Tongue (tissue), 1 donor: ENCODE measurements at regions not wholly inside any gene's neighbourhood (a gene's known extent, or its start where the extent isn't known, plus 50 kb on each side); places are given as distances from the start of the nearest gene placed in this dataset.
"Not testable (repeated sequence)": the region's sequence is repeated elsewhere in the genome, so short reads cannot be mapped to it uniquely, and the experiment has no call there.

ENCODE experiments used
- DNase-seq: peaks from one replicate; pipeline ENCODE4 v3.0.0-alpha.2; 2015

DNA sequence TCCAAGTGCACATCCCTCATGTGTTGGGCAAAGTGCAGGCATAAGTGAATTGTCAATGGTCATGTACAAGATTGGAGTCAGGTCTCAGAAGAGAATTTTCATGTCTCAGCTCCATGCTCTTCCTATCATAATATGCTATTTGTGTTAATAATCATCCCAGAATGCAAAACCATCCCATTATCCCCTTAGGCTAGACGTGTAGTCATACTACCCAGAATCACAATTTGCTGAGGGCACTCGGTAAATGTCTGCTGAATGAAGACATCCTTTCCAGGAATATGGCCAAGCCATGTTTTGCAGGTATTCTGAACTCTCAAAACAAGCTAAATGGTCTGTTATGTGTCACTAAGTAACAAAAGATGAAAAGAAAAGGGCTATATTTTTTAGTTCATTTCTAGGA is 263.8 kb downstream of the RAD51AP2 start:
- DNase-seq, result no peak

- no peak for DNase-seq
Observed at GRCh38 chr2:17252258-17252657, 266.0 kb downstream of the RAD51AP2 start.

DNA sequence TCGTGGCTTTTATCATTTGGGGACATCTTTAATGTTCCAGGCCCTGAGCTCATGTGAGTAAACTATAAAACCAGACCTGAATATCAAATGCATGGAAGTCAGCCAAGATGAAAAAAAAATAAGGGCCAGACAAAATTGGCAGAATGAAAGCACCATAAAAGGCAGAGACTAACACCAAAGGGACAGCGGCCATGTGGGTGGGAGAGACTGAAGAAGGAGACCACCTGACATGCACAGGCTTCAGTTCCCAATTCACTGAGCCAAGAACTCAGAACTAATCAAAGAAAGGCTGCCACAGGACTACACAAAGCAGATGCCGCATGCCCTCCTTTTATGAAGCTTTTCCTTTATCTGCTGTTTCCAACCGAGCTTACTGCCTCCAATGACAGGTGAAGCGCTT is 267.1 kb downstream of the RAD51AP2 start:
- no peak for DNase-seq

DNA sequence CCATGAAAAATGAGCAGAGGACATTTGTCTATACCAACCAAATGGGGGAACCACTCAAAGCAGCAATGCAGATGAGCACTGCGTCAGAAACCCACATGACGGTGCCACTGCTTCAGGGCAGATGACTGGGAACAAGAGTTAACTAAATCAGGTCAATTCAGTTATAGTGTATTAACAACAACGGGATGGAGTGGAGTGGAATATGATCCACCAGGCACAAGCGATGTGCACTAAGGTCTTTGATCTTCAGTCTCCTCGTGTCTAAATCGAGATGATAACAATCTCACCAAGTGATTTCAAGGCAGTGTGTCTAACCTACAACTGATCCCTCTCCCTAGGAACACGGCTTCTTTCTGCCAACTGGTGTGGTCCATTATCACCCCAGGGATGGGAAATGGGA is 269.0 kb downstream of the RAD51AP2 start:
- DNase-seq, result no peak

- peak; percentile 47 for DNase-seq
Observed at GRCh38 chr2:17245906-17246305, 272.3 kb downstream of the RAD51AP2 start.

DNA sequence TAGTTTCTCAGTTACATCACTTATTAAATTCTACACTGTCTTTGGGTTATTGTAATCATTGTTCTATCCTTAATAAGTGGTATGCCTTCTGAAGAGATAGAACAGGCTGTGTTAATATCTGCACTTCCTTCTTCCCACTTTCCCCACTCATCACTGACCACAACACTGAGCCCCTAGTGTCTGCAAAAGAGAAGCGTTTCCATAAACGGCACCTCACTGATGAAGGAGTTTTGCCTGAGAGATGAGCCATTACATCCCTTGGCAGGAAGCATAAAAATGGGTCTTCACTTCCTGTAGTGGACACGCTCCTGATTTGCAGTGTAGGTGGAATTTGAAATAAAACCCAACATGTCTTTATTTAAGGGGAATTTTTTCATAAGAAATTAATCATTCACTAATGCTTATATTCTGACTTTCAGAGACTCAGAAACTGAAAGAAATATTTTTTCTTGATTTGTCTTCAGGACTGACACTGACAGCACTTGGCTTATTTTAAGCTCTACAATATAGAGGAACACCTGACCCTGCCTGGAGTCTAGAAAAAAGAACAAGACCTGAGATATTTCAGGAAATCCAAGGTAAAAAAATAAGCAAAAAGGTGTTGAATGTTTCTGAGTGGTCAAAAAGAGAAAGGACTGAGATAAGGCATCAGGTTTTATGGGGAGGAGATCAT is 275.3 kb downstream of the RAD51AP2 start:
- no peak for DNase-seq

DNA sequence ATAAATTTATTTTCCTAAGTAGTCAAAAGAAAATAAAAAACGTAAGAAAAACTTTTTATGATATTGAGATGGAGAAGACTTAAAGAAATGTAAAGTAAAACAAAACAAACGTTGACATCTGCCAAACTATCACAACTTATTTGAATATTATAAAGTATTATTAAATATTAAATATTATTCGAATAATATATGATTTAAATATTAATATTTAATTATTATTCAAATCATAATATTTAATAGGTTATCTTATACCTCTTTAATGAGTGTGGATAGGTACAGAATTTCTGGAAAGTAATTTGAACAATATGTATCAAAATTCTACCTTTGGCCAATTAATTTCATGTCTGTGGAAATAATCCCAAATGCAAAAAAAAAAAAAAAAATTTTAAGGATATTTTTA is 278.7 kb downstream of the RAD51AP2 start:
- DNase-seq, result no peak

DNA sequence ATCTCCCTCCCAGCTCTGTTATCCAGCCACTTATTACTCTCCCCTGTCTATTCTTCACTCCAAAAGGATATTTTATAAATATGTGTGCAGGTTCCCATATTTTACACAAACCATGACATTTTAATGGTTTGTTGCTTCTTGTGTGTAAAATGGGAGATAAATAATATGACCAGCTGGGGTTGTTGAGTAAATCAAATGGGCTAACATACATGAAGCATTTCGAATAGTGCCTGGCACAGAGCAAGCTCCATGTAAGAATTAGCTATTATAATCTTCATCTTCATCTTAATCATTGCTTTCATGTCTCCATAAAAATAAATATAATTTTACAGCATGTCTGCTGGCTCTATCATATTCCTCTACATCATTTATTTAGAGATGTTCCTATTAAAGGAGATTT is 283.1 kb downstream of the RAD51AP2 start:
- DNase-seq, result no peak

DNA sequence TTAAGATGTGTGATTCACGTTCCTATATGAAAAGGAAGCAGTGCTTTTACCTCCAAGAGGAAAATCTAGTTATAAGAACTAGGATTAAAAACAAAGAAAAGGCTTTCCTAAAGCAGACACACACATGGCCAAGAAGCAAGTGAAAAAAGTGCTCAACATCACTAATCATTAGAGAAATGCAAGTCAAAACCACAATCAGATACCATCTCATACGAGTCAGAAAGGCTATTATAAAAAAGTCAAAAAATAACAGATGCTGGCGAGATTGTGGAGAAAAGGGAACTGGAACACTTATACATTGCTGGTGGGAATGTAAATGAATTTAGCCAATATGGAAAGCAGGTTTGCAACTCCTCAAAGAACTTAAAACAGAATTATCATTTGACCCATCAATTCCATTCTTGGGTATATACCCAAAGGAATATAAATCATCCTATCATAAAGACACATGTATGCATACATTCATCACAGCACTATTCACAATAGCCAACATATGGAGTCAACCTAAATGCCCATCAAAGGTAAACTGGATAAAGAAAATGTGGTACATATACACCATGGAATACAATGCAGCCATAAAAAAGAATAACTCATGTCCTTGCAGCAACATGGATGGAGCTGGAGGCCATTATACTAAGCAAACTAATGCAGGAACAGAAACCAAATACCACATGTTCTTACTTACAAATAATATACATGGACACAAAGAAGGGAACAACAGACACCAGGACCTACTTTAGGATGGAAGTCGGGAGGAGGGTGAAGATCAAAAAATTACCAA is 285.3 kb downstream of the RAD51AP2 start:
- no peak for DNase-seq

DNA sequence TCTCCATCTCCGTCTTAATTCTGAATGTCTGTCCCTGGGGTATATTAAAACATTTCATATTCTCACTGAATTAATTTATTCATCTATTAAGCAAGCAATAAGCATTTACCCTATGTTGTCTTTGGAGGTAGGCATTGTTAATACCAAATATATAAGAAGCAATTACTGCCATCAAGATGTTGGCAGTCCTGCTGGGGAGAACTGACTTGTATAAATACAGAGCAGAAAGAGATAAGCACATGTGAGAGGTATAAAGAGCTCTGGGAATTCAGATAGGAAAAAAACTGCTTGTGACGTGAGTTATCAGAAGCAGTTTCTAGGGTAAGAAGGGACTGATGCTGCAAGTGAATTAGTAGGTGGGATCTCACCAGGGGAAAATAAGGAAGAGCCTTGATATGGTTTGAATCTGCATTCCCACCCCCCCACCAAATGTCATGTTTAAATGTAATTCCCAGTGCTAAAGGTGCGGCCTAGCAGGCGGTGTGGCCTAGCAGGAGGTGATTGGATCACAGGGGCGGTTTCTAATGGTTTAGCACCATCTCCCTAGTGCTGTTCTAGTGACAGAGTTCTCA is 286.8 kb downstream of the RAD51AP2 start:
- no peak for DNase-seq

DNA sequence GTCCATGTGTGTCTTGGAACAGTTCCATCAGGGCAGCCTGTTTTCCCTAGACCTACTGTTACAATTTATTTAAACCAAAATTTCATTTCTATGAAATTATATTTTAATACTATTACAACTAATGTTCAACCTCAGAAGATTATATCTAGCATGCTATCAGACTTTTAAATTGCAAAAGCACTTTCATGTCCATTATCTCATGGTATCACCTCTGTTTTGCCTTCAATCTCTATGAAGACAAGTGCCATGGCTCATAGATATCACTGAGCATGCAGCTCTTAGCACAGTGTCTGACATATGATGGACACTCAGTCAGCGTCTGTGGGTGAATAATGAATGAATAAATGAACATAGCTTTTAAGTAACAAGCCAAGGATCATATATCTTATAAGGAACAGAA is 288.8 kb downstream of the RAD51AP2 start:
- DNase-seq, result no peak

GRCh38 chr2:17228461-17228860 is 289.8 kb downstream of the RAD51AP2 start:
- no peak for DNase-seq

DNA sequence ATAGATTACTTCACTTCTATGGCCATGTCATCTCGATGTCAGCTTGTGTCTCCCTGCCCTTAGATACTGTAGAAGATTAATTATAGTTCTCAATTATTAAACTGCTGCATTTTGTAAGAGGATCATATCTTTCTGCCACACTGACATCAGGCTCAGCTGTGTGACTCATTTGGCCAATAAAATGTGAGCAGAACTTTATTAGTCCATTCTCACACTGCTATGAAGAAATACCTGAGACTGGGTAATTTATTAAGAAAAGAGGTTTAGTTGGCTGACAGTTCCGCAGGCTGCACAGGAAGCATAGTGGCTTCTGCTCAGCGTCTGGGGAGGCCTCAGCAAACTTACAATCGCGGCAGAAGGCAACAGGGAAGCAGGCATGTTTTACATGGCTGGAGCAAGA is 290.4 kb downstream of the RAD51AP2 start:
- no peak for DNase-seq

DNA sequence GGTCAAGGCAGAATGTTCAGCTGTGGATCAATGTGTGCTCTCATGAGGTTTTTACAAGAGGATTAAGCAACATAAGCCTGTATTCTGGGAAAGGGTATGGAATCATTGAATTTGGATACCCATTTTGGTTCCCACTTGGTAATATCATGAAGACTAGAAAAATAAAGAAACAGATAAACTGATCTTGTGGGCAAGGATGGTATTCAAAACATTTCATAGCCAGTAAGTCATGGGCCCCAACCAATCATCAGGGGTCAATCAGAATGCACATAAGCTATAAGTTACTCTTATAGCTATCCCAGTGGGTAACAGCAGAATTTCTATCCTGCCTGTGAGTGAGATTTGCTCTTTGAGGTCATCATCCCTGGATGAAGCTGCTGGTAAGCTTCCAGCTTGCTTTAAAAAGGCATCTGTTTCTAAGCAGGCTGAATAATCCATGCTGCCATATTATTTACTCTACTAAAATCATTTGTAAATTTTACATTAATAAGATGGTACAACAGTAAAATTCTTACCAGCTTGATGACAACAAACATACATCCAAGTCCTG is 291.2 kb downstream of the RAD51AP2 start:
- no peak for DNase-seq

DNA sequence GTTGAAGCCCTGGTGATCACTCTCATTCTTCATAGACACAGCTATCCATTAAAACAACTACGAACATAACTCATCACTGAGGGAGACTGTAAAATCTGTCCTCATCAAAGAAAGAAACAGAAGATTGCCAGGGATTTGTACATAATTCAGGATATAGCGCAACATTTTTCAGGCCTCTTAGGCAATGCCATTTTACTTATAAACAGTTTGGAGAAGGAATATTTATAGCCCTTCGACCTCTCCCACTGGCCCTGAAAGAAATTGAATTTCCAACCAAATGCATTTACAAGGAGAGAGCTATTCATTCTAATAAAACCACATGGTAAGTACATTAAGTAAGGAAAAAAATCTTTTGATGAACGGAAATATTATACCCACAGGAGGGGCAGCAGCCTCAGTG is 295.0 kb downstream of the RAD51AP2 start:
- DNase-seq, result no peak

- DNase-seq, result no peak
Observed at GRCh38 chr2:17208511-17208910, 309.7 kb downstream of the RAD51AP2 start.

GRCh38 chr2:17206771-17207170 is 311.5 kb downstream of the RAD51AP2 start:
- no peak for DNase-seq

DNA sequence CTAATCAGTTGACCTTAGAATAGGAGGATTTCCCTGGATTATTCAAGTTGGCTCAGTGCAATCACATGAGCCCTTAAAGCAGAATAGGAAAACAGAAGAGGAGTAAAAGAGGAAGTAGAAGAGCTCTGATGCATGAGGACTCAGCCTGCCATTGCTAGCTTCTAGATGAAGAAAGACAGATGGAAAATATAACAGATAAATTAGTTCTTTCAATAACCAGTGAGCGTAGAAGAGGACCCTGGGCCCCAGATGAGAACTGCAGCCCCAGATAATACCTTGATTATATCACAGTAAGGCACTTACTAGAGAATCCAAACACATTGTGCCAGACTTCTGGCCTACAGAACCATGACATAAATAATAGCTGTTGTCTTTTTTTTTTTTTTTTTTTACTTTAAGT is 314.0 kb downstream of the RAD51AP2 start:
- DNase-seq, result not testable (repeated sequence)

DNA sequence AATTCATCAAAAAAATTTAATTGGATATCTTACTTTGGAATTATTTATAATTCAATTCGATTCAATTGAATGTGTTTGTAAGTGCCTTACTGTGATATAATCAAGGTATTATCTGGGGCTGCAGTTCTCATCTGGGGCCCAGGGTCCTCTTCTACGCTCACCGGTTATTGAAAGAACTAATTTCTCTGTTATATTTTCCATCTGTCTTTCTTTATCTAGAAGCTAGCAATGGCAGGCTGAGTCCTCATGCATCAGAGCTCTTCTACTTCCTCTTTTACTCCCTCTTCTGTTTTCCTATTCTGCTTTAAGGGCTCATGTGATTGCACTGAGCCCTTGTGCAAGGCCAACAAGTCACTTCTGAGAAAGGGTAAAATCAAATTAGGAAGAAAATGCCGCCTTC is 315.6 kb downstream of the RAD51AP2 start:
- DNase-seq, result not testable (repeated sequence)

DNA sequence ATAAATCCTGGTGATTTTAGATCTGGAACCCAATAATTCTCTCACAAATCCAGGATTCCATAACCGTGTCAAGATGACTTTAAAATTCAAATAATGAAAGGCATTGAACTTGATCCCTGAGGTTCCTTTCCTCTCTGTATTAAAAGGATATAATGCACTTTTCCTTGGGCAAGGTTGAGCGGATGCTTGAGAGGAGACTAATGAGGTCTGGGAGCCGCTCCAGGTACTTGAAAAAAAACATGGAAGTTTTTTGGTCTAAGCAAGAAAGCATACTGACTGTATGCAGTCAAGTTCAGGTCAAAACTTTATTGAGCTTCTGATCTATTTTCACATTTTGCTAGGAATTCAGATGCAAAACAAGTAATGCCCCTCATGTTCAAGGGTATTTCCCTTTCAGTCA is 318.5 kb downstream of the RAD51AP2 start:
- DNase-seq, result peak; percentile 14

DNA sequence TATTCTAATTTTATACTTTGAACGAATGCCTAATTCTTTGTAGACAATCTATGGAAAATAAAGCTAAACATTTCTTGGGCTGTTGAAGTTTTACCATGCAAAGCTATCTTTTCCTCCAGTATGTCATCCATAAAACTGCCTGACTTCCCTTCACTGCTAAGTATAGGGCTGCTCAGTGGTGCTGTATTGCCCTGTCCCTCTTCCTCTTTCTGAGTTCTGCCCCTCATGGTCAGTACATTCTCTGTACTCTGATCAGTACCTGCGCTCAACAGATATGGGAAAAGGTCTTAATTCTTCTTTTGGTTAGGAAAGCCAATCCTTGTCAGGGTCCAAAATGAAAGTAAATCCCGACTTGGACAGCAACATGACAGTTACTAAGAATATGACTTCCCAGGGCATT is 321.9 kb downstream of the RAD51AP2 start:
- DNase-seq, result no peak

- no peak for DNase-seq
Observed at GRCh38 chr2:17195016-17195415, 323.2 kb downstream of the RAD51AP2 start.

DNA sequence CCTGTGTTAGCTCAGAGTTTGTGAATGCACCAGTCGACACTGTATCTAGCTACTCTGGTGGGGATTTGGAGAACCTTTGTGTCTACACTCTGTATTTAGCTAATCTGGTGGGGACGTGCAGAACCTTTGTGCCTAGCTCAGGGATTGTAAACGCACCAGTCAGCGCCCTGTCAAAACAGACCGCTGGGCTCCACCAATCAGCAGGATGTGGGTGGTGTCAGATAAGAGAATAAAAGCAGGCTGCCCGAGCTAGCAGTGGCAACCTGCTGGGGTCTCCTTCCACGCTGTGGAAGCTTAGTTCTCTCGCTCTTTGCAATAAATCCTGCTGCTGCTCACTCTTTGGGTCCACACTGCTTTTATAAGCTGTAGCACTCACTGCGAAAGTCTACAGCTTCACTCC is 324.2 kb downstream of the RAD51AP2 start:
- DNase-seq, result no peak
